Testis (tissue), 2 donors: ENCODE measurements at regions not wholly inside any gene's neighbourhood (a gene's known extent, or its start where the extent isn't known, plus 50 kb on each side); places are given as distances from the start of the nearest gene placed in this dataset.

Experiments used
- CTCF ChIP-seq, 3 experiments: fragments of 450-650 bp in 2 of 3; fragments of 200-600 bp in 1 of 3; sonication (generic) in 1 of 3; IDR thresholded peaks; one replicate each; pipeline ENCODE4 v1.5.1; 2016 to 2019; ENCODE audit warnings: antibody characterized with exemption in 3 of 3, mild to moderate bottlenecking in 2 of 3, moderate library complexity in 1 of 3
- POLR2A ChIP-seq: fragments of 450-650 bp; IDR thresholded peaks from one replicate; pipeline ENCODE4 v1.6.1; 2017; ENCODE audit warnings: antibody characterized with exemption, mild to moderate bottlenecking, moderate library complexity

DNA sequence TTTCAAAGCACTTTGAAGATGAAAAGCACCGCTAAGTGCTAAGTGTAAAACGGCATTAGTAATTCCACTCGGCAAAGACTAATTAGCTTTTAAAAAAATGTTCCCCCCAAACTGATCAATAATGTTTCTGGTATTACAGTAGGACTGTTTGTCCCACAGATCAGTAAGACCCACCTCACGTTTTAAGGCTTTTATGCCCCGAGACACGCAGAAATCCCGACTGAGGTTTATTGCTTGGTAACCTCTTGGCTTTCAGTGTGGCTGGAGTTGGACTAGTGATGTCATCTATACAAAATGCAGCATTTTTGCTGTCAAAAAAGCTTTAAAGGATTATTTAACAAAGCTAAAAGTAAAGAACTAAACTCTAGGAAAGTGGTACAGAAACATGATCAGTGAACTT, 414.6 kb upstream of the PSMD7 start:
- no peak for TF ChIP-seq CTCF (IDR thresholded peaks at IDR 0.05)
- TF ChIP-seq POLR2A = no peak
